Right cardiac atrium (tissue), 5 donors: ENCODE measurements at regions not wholly inside any gene's neighbourhood (a gene's known extent, or its start where the extent isn't known, plus 50 kb on each side); places are given as distances from the start of the nearest gene placed in this dataset.
"Not testable (repeated sequence)": the region's sequence is repeated elsewhere in the genome, so short reads cannot be mapped to it uniquely, and the experiment has no call there.

Experiments used
- ATAC-seq, 2 donors: fragments of 200-7000 bp; cut with Tn5 transposase; one replicate each; pipeline versions ENCODE4 v1.8.0 to v1.9.1; 2020; ENCODE audit warnings: moderate library complexity in 2 of 2, mild to moderate bottlenecking in 1 of 2
- DNase-seq, 3 donors: peaks; one replicate each; pipeline ENCODE4 v3.0.0-alpha.2; 2020
- H3K27ac ChIP-seq: one replicate; pipeline ENCODE4 v1.5.1; 2013; ENCODE audit warnings: mild to moderate bottlenecking, low read length, control low read depth, moderate library complexity
- H3K27me3 ChIP-seq: one replicate; pipeline ENCODE4 v1.6.1; 2013; ENCODE audit not compliant: control insufficient read depth, insufficient read depth
- H3K4me1 ChIP-seq: one replicate; pipeline ENCODE4 v1.6.1; 2013; ENCODE audit warnings: low read length; ENCODE audit not compliant: control insufficient read depth, insufficient read depth
- H3K4me3 ChIP-seq: one replicate; pipeline ENCODE4 v1.5.1; 2013; ENCODE audit warnings: low read length, control low read depth
- H3K9me3 ChIP-seq: one replicate; pipeline ENCODE4 v1.6.1; 2013; ENCODE audit warnings: low read length; ENCODE audit not compliant: control insufficient read depth
- WGBS: extraction: QIAGEN DNeasy Blood & Tissue Kit; methylation state at CpG from one replicate; pipeline ENCODE4 v1.1.7; 2013; 5-methylcytosine and 5-hydroxymethylcytosine counted together
- intact Hi-C, 4 donors: fragments of 100-400 bp; cut with DNase I; formaldehyde crosslinking; loops; one replicate each; pipeline versions ENCODE4 v1.11.0 to v1.14.0; 2022 to 2023
- donor health status: healthy with polysubstance abuse.
- donor health status: DM: no; HTN: yes; CAD: no.
- donor health status: DM: no; HTN: no; CAD: no.
- donor health status: DM: no; HTN: yes; CAD: no; lungs with severe emphysema.
- donor health status: DM: yes; HTN: yes; CAD: no.

DNA sequence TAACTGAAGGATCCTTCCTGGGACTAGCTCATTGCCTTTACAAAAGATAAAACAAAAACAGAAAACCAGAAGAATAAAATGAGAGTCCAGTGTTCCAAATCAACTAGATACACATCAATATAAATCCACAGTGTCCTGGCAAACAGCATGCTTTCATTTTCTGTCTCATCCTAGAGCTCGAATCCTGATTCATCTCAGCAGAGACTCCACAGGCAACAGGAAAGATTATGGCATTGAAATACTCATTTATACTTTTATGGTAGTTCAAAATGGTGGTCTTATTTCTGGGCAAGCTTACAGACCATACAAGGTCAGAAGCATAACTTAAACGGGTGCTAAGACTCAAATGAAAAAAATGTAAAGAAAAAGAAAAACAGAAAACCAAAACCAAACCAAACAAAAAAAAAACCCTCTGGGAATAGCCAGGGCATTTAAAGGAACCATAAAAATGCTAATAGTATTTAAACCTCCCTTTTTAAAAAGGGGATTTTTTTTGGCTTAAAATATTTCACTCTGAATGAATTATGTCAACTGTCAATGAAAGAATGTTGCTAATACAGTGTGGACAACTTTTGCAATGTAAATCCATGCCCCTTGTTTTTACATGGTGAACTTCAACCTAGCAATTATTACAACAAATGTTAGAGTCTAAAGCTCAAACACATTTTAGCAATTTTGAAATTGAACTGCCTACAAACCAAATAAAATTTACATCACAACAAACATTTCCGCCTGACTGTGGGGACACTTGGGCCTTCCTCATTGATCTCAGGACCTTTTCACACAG is 57.9 kb downstream of the GPR101 start:
- Histone ChIP-seq H3K4me3 (no peak overlapping the region), H3K4me1 (no peaks in the 10 kb centered on the region), H3K27ac (no peak overlapping the region), H3K27me3 (no peaks in the 10 kb centered on the region), H3K9me3 (no peaks in the 10 kb centered on the region)
- 72% methylated on average over 3 of the region's 3 CpGs for WGBS
- DNase-seq (no peak), ATAC-seq (no peak)
- intact Hi-C loops: no loop called here

DNA sequence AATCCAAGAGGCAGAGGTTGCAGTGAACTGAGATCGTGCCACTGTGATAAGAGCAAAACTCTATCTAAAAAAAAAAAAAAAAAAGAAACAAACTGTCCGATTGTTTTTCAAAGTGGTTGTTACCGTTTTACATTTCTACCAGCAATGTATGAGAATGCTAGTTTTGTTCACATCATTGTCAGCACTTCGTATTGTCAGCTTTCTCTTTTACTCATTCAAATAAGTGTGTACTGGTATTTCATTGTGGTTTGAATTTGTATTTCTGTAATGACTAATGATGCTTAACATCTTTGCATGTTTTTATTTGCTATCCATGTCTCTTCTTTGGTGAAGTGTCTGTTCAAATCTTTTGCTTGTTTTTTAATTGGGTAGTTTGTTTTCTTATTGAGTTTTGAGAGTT is 65.8 kb downstream of the GPR101 start:
- DNase-seq: no peak
- no peak overlapping the region for H3K4me3 ChIP-seq
- no peak overlapping the region for H3K27ac ChIP-seq
- WGBS: 88% methylated on average over 4 of the region's 4 CpGs
- H3K27me3 ChIP-seq: no peaks in the 10 kb centered on the region
- H3K9me3 ChIP-seq: no peaks in the 10 kb centered on the region
- H3K4me1 ChIP-seq: no peaks in the 10 kb centered on the region
- ATAC-seq: no peak
- intact Hi-C loops: no loop called here

DNA sequence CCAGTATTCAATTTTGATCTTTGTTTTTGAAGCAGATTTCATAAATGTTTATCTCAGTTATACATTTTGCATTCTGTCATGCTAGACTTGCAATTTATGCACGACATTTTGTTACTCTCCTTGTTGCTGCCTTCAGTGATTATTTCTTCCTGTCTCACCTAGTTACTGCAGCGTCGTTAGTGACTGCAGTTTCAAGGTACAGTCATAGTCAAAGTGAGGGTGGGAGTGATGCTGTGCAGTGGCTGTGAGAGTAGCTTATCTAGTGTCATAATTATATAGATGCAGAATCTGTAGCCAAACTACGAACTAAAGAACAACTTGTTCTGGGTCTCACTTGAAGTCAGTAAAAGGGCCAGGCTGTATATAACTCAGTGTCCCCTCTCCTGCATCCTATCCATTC is 69.8 kb downstream of the GPR101 start:
- Histone ChIP-seq H3K4me3 (no peak overlapping the region), H3K9me3 (no peaks in the 10 kb centered on the region), H3K4me1 (no peaks in the 10 kb centered on the region), H3K27ac (no peak overlapping the region), H3K27me3 (no peaks in the 10 kb centered on the region)
- 75% methylated on average over 4 of the region's 4 CpGs for WGBS
- DNase-seq: no peak
- ATAC-seq: no peak
- intact Hi-C loops: no loop called here

DNA sequence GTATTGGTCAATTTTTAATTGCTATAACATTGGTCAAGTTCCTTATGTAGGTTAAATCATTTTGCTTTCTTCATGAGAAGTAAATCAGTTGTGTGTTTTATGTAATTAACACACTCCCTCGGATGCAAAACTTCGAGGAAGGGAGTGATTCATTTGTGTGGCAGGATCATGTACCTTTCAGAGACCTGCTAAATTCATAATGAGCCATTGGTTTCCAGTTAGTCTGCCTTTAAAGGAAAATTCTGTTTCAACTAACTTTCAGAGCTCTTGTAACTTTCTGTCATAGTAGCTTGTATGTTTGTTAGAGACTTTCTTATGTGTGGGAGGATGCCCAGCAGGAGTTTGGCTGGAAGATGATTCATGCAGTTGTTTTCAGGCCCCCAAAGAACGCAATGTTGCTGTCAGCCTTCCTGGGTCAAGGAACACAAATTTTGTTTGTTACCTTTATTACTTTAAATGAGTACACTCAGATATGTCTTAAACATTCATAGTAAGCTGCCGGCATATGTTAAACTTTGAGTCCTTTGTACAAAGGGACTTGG is 72.1 kb downstream of the GPR101 start:
- ATAC-seq (no peak), DNase-seq (no peak)
- Histone ChIP-seq H3K9me3 (no peaks in the 10 kb centered on the region), H3K27ac (no peak overlapping the region), H3K4me3 (no peak overlapping the region), H3K4me1 (no peaks in the 10 kb centered on the region), H3K27me3 (no peaks in the 10 kb centered on the region)
- 82% methylated on average over 4 of the region's 4 CpGs for WGBS
- intact Hi-C loops: no loop called here

DNA sequence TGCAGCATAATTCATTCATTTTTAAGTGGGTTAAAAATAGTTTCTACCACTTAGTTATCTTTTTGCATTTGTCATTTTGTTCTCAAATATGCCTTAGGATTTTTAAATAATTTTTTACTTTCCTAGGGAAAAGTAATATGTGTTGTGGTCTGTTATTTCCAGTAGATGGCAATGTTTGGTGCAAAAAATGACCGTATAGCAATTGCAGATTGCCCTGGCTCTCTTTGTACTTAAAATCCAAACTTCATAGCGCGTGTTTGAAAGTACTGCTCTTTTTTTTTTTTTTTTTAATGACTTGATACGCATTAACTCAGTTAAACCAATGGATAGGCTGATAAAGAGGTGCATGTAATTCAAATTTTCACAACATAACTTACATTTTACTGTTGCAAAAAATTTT is 74.4 kb upstream of the RBMX start:
- H3K4me1 ChIP-seq: no peaks in the 10 kb centered on the region
- H3K27ac ChIP-seq: no peak overlapping the region
- H3K27me3 ChIP-seq: no peaks in the 10 kb centered on the region
- ATAC-seq (no peak), DNase-seq (no peak)
- intact Hi-C loops: loop anchor here in 1 of 4 donors (10.0 kb wide), 1 partner anchor 100 kb away; no protein-coding TSS in a partner anchor
- WGBS: 3% methylated on average over 4 of the region's 4 CpGs
- no peaks in the 10 kb centered on the region for H3K9me3 ChIP-seq
- H3K4me3 ChIP-seq: no peak overlapping the region

DNA sequence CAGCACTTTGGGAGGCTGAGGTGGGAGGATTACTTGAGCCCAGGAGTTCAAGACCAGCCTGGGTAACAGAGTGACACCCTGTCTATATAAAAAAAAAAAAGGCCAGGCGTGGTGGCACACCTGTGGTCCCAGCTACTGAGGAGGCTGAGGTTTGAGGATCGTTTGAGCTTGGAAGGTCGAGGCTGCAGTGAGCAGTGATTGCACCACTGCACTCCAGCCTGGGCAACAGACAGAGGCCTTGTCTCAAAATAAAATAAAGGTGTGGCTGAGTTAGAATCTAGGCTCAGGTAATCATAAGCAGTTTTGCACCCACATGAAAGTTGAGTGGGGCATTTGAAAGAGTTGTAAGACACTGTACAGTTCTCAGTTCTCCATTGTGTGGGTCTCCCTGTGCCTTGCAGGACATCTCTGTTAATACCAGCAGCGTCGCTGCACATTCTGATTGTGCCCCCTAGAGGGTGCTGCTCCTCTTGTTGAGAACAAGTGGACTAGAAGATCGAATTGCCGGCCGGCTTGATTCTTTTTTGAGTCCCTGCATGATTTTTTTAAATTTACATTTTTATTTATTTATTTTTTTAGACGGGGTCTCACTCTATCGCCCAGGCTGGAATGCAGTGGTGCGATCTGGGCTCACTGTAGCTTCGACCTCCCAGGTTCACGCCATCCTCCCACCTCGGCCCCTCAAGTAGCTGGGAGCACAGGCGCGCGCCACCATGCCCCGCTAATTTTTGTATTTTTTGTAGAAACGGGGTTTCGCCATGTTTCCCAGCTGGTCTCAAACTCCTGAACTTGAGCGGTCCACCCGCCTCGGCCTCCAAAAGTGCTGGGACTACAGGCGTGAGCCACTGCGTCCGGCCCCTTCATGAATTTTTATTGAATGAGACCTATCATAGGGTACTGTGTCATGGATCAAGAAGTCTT is 73.6 kb upstream of the RBMX start:
- Histone ChIP-seq H3K4me1 (no peaks in the 10 kb centered on the region), H3K9me3 (no peaks in the 10 kb centered on the region), H3K27ac (no peak overlapping the region), H3K4me3 (no peak overlapping the region), H3K27me3 (no peaks in the 10 kb centered on the region)
- 65% methylated on average over 26 of the region's 26 CpGs for WGBS
- DNase-seq (peak; percentile 54 to 73 (median 66)), ATAC-seq (peak in 1 of 2 donors; percentile 74)
- intact Hi-C loops: loop anchor here in 1 of 4 donors (10.0 kb wide), 1 partner anchor 101 kb away; no protein-coding TSS in a partner anchor

DNA sequence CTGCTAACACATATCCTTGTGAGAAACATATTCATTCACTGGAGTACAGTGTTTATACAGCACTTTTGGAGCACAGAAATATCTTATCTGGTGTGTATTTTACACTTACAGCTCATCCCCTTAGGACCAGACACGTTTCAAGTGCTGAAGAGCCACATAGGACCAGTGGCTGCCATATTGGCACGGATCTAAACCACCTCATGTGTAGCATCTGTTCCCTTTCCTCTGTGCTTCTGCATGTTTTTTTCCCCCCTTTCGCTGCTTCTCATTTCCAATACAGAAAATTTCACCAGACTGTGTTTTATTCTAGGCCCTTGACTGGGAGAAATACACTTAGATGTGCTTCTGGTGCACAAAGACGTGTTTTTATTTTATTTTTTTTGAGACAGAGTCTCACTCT is 69.7 kb upstream of the RBMX start:
- no peaks in the 10 kb centered on the region for H3K27me3 ChIP-seq
- 61% methylated on average over 4 of the region's 4 CpGs for WGBS
- intact Hi-C loops: loop anchor here in 1 of 4 donors (10.0 kb wide), 1 partner anchor 105 kb away; no protein-coding TSS in a partner anchor
- no peak overlapping the region for H3K4me3 ChIP-seq
- H3K4me1 ChIP-seq: no peaks in the 10 kb centered on the region
- H3K9me3 ChIP-seq: no peaks in the 10 kb centered on the region
- H3K27ac ChIP-seq: no peak overlapping the region
- DNase-seq (no peak), ATAC-seq (no peak)

DNA sequence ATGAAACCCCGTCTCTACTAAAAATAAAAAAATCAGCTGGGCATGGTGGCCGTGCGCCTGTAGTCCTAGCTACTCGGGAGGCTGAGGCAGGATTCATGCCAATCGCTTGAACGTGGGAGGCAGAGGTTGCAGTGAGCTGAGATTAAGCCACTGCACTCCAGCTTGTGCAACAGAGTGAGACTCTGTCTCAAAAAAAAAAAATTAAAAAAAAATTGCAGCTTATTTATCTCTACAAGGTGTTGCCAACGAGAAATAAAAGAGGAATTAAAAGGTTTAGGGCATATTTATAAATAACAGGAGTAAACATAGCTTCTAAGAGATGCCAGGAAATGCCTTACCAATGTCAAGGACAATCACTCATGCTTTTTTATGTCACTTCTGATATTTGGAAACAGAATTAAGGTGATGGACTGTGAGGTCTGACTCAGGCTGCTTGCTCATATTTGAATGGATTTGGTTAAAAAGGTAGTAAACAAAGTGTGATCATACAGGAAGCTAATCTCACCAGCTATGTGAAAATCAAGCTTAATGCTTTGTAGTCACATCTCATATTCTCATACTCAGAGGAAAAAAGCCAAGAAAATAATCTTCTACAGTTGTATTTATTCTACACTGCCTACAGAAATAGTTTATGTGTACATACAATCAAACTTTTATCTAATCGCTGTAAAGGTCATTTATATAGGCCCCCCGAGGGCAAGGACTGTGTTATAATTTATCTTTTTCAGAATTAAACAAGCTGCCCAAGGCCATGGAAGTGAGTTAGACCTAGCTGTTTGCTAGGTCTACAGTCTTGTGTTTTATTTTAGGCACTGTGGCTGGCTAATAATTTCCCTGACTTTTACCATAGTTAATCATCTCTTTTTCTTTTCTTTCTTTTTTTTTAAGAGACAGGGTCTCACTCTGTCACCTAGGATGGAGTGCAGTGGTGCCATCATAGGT is 61.1 kb upstream of the RBMX start:
- Histone ChIP-seq H3K27ac (no peak overlapping the region), H3K4me1 (no peaks in the 10 kb centered on the region), H3K27me3 (no peaks in the 10 kb centered on the region), H3K4me3 (no peak overlapping the region), H3K9me3 (no peaks in the 10 kb centered on the region)
- no peak for DNase-seq
- intact Hi-C loops: no loop called here
- no peak for ATAC-seq
- WGBS: 79% methylated on average over 9 of the region's 9 CpGs

DNA sequence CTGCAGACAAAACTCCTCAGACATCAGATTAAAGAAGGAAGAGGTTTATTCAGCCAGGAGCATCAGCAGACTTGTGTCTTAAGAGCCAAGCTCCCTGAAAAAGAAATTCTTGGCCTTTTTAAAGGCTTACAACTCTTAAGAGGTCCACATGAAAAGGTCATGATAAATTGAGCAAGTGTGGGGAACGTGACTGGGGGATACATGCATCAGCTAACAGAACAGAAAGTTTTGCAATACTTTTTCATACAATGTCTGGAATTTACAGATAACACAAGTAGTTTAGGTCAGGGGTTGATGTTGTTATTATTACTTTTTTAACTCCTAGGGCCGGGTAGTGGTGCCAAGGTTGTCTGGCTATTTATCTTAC is 55.6 kb upstream of the RBMX start:
- Histone ChIP-seq H3K27me3 (no peaks in the 10 kb centered on the region), H3K4me1 (no peaks in the 10 kb centered on the region), H3K27ac (no peak overlapping the region), H3K4me3 (no peak overlapping the region), H3K9me3 (no peaks in the 10 kb centered on the region)
- no peak for DNase-seq
- ATAC-seq: no peak
- intact Hi-C loops: no loop called here
- 48% methylated on average over 2 of the region's 2 CpGs for WGBS

DNA sequence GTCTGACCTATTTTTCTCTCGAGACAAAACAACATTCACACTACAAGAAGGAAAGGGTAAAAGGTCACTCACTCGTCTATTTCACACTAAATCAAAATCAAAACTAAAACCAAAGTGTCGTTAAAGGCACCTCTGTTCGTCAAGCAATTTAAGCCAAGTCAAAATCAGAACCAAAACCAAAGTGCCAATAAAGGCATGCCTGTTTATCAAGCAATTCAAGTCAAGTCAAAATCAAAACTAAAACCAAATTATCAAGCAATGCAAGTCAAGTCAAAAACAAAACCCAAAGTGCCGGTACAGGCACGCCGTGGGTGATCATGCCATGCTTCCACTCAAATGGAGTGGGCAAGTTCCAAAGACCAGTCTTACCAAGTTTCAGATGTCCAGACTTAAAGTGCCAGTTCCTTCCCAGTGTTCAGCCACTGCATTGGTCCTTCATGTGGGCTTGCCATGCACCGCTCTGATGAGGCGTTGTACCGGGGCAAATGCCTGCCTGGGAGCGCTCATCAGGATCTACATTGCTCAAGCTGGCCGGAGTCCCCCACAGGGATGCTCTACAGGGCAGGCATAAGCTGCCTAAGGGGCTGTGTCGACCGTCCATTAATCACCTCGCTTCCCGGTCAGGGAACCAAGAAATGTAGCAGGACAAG is 55.1 kb upstream of the RBMX start:
- intact Hi-C loops, H3K4me1 ChIP-seq, H3K27me3 ChIP-seq, H3K27ac ChIP-seq, H3K4me3 ChIP-seq, DNase-seq, ATAC-seq, H3K9me3 ChIP-seq: not testable (repeated sequence)
- WGBS: 71% methylated on average over 16 of the region's 16 CpGs
